OCI-LY1 (cell line): ENCODE measurements at regions not wholly inside any gene's neighbourhood (a gene's known extent, or its start where the extent isn't known, plus 50 kb on each side); places are given as distances from the start of the nearest gene placed in this dataset.

ENCODE experiments used
- H2AFZ ChIP-seq: fragments of 200-600 bp; sonication (generic), shearing (Covaris generic); 2 replicates; pipeline ENCODE4 v1.6.0; 2014; ENCODE audit warnings: antibody characterized with exemption, mild to moderate bottlenecking, low read length
- H3F3A ChIP-seq: fragments of 200-600 bp; sonication (generic), shearing (Covaris generic); 2 replicates; pipeline ENCODE4 v1.6.0; 2014; ENCODE audit warnings: mild to moderate bottlenecking, antibody characterized with exemption, low read length, moderate library complexity; ENCODE audit not compliant: insufficient read depth
- H3K27ac ChIP-seq: fragments of 200-600 bp; sonication (generic); 2 replicates; pipeline ENCODE4 v1.5.1; 2014; ENCODE audit warnings: low read length, mixed run types, mild to moderate bottlenecking, low read depth; ENCODE audit not compliant: poor library complexity, severe bottlenecking
- H3K27me3 ChIP-seq: fragments of 200-600 bp; sonication (generic); 2 replicates; pipeline ENCODE4 v1.6.0; 2014; ENCODE audit warnings: antibody characterized with exemption, mild to moderate bottlenecking, low read length, moderate library complexity; ENCODE audit not compliant: insufficient read depth
- H3K36me3 ChIP-seq: fragments of 200-600 bp; sonication (generic); 2 replicates; pipeline ENCODE4 v1.6.1; 2014; ENCODE audit warnings: mild to moderate bottlenecking, antibody characterized with exemption, low read length, moderate library complexity, mixed read lengths; ENCODE audit not compliant: insufficient read depth
- H3K4me1 ChIP-seq: fragments of 200-600 bp; sonication (generic); 2 replicates; pipeline ENCODE4 v1.5.1; 2014; ENCODE audit warnings: mild to moderate bottlenecking, low read length, moderate library complexity; ENCODE audit not compliant: insufficient read depth, severe bottlenecking
- H3K4me2 ChIP-seq: fragments of 200-600 bp; sonication (generic), shearing (Covaris generic); 2 replicates; pipeline ENCODE4 v1.6.1; 2014; ENCODE audit warnings: low read length
- H3K4me3 ChIP-seq: fragments of 200-600 bp; sonication (generic); 2 replicates; pipeline ENCODE4 v1.5.1; 2014; ENCODE audit warnings: low read length, low read depth, mild to moderate bottlenecking, mixed read lengths; ENCODE audit not compliant: poor library complexity, severe bottlenecking
- H3K79me2 ChIP-seq: fragments of 200-600 bp; shearing (Covaris generic); 2 replicates; pipeline ENCODE4 v1.6.1; 2016; ENCODE audit warnings: mixed run types, low read length, mixed read lengths; ENCODE audit not compliant: insufficient read depth
- H3K9ac ChIP-seq: fragments of 200-600 bp; sonication (generic), shearing (Covaris generic); 2 replicates; pipeline ENCODE4 v1.6.1; 2014; ENCODE audit warnings: mild to moderate bottlenecking, low read length, mixed read lengths
- H3K9me2 ChIP-seq: fragments of 200-600 bp; sonication (generic), shearing (Covaris generic); 2 replicates; pipeline ENCODE4 v1.6.1; 2014; ENCODE audit warnings: low read depth, mild to moderate bottlenecking, low read length, mixed read lengths
- H3K9me3 ChIP-seq: fragments of 200-600 bp; shearing (Covaris generic); 2 replicates; pipeline ENCODE4 v1.6.1; 2014; ENCODE audit warnings: low read length, mixed read lengths
- H4K20me1 ChIP-seq: fragments of 200-600 bp; sonication (generic), shearing (Covaris generic); 2 replicates; pipeline ENCODE4 v1.6.0; 2016; ENCODE audit warnings: mild to moderate bottlenecking, low read length; ENCODE audit not compliant: insufficient read depth
- EZH2 ChIP-seq: fragments of 200-600 bp; sonication (generic), shearing (Covaris generic); IDR thresholded peaks from 2 replicates; pipeline ENCODE4 v1.8.0; 2017; ENCODE audit warnings: borderline replicate concordance, mixed run types, mild to moderate bottlenecking, antibody characterized with exemption, low read length, moderate library complexity, mixed read lengths
- TF ChIP-seq, protein P1 (sequence below): fragments of 200-600 bp; sonication (generic), shearing (Covaris generic); IDR thresholded peaks from 2 replicates; pipeline ENCODE4 v1.5.1; 2017; ENCODE audit warnings: mild to moderate bottlenecking, antibody characterized with exemption, low read length, moderate library complexity, mixed read lengths

DNA sequence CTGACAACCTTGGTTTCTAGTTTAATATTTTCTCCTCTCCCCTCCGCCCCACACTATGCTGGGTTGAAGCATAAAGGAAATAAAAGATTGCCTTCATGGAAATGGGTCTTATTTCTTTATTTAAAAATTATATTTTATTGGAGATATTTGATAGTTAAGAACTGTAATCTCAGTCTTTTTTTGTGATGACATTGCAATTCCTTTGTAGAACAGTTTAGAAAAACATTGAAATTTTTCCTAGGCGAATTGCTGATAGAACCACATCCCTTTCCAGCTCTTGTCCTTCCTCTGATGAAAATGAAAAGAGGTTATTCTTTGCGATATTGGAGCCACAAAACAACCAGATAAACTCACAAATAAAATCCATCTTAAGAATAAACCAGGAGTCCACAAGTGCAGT is 125.6 kb upstream of the NRIP1 start:
- Histone ChIP-seq H4K20me1 (no peaks in the 10 kb centered on the region), H3K9me3 (no peaks in the 10 kb centered on the region), H3K9me2 (no peaks in the 10 kb centered on the region), H3K4me1 (no peaks in the 10 kb centered on the region), H3K4me3 (no peak overlapping the region), H3K9ac (no peak overlapping the region), H3K79me2 (no peaks in the 10 kb centered on the region), H3K36me3 (no peaks in the 10 kb centered on the region), H3K4me2 (no peak overlapping the region), H3K27me3 (no peaks in the 10 kb centered on the region), H2AFZ (no peak overlapping the region), H3F3A (no peaks in the 10 kb centered on the region), H3K27ac (no peak overlapping the region)
- no peak for TF ChIP-seq EZH2
- TF ChIP-seq, protein P1, sequence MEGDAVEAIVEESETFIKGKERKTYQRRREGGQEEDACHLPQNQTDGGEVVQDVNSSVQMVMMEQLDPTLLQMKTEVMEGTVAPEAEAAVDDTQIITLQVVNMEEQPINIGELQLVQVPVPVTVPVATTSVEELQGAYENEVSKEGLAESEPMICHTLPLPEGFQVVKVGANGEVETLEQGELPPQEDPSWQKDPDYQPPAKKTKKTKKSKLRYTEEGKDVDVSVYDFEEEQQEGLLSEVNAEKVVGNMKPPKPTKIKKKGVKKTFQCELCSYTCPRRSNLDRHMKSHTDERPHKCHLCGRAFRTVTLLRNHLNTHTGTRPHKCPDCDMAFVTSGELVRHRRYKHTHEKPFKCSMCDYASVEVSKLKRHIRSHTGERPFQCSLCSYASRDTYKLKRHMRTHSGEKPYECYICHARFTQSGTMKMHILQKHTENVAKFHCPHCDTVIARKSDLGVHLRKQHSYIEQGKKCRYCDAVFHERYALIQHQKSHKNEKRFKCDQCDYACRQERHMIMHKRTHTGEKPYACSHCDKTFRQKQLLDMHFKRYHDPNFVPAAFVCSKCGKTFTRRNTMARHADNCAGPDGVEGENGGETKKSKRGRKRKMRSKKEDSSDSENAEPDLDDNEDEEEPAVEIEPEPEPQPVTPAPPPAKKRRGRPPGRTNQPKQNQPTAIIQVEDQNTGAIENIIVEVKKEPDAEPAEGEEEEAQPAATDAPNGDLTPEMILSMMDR = no peak

DNA sequence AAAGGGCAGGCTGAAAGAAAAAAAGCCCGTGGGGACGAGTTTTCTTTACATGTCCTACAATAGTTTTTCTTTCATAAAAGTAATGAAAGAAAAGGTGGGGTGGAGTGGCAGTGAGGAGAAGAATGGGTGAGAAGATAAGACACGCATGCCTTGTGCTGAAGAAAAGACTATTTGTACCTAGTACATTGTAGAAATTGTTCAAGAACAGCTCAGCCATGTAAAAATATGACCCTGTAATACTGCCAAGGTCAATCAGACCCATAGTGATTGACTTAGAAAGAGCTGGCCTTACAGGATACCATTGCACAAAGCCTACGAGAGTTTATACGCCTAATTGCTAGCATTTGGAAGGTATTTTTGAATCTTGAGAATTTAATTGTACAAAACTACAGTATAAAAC is 126.0 kb upstream of the NRIP1 start:
- no peaks in the 10 kb centered on the region for H3K36me3 ChIP-seq
- no peak overlapping the region for H2AFZ ChIP-seq
- no peaks in the 10 kb centered on the region for H3K79me2 ChIP-seq
- H3K9me3 ChIP-seq = no peaks in the 10 kb centered on the region
- H3F3A ChIP-seq = no peaks in the 10 kb centered on the region
- H3K27ac ChIP-seq = no peak overlapping the region
- H3K4me3 ChIP-seq = no peak overlapping the region
- no peak overlapping the region for H3K4me2 ChIP-seq
- no peaks in the 10 kb centered on the region for H3K4me1 ChIP-seq
- no peak overlapping the region for H3K9ac ChIP-seq
- no peaks in the 10 kb centered on the region for H3K9me2 ChIP-seq
- H3K27me3 ChIP-seq = no peaks in the 10 kb centered on the region
- no peaks in the 10 kb centered on the region for H4K20me1 ChIP-seq
- TF ChIP-seq, protein P1 = no peak
- TF ChIP-seq EZH2 = no peak

DNA sequence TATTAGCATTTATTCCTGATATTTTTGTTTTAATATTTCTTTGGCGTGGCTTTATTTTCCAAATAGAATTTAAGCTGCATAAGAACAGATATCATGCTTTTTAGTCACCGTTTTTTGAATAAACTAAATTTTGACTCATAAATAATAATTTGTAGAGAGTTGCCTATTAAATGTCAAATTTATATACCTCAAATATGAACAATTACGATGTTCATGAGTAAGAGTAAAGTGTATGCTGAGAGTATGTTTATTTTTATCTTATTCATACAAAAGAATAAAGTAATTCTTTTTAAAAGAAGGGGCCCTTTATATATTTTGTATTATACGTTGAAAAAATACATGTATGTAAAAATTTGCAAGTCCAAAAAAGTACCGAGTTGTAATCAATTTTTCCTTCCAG is 126.5 kb upstream of the NRIP1 start:
- no peak for TF ChIP-seq EZH2
- TF ChIP-seq, protein P1 = no peak
- no peak overlapping the region for H3K4me3 ChIP-seq

More for the DNA sequence above, 126.5 kb upstream of the NRIP1 start:
- Histone ChIP-seq H2AFZ (no peak overlapping the region), H3K9me3 (no peaks in the 10 kb centered on the region), H4K20me1 (no peaks in the 10 kb centered on the region), H3K4me1 (no peaks in the 10 kb centered on the region), H3K9ac (no peak overlapping the region), H3K36me3 (no peaks in the 10 kb centered on the region), H3K4me2 (no peak overlapping the region), H3K79me2 (no peaks in the 10 kb centered on the region), H3K27ac (no peak overlapping the region), H3F3A (no peaks in the 10 kb centered on the region), H3K9me2 (no peaks in the 10 kb centered on the region), H3K27me3 (no peaks in the 10 kb centered on the region)
